ENCODE measurements at regions not wholly inside any gene's neighbourhood (a gene's known extent, or its start where the extent isn't known, plus 50 kb on each side); places are given as distances from the start of the nearest gene placed in this dataset.

DNA sequence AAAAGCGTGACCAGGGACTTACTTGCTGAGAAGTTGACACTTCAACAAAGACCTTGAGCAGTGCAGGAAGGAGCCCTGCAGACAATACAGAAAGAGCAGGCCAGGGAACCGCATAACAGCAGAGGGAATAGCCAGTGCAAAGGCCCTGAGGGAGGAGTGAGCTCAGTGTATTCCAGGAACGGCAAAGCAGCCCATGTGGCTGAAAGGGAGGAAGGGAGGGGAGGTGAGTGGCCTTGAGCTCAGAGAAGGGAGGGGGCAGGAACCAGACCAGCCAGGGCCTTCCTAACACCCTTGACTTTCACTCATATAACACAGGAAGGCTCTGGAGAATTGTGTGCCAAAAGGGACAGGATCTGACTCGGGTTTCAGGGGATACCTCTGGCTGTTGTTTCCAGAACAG, 112.2 kb downstream of the BCOR start:
- TF ChIP-seq EZH2phosphoT487 (IDR thresholded peaks at IDR 0.05; ENCODE audit: borderline replicate concordance, low read depth) (no peak), JUND (IDR thresholded peaks at IDR 0.05) (no peak), FOXJ3 (CRISPR knock-in tag; IDR thresholded peaks at IDR 0.05) (no peak), RCOR1 (IDR thresholded peaks at IDR 0.05; ENCODE audit: low read length) (no peak), FOSL2 (IDR thresholded peaks at IDR 0.05; ENCODE audit: borderline replicate concordance, low read depth) (no peak), TEAD4 (IDR thresholded peaks at IDR 0.05; ENCODE audit: borderline replicate concordance, insufficient read depth) (no peak)
- TF ChIP-seq, protein P1, sequence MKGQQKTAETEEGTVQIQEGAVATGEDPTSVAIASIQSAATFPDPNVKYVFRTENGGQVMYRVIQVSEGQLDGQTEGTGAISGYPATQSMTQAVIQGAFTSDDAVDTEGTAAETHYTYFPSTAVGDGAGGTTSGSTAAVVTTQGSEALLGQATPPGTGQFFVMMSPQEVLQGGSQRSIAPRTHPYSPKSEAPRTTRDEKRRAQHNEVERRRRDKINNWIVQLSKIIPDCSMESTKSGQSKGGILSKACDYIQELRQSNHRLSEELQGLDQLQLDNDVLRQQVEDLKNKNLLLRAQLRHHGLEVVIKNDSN (IDR thresholded peaks at IDR 0.05; ENCODE audit: borderline replicate concordance, low read depth): no peak
- TF ChIP-seq, protein P2, sequence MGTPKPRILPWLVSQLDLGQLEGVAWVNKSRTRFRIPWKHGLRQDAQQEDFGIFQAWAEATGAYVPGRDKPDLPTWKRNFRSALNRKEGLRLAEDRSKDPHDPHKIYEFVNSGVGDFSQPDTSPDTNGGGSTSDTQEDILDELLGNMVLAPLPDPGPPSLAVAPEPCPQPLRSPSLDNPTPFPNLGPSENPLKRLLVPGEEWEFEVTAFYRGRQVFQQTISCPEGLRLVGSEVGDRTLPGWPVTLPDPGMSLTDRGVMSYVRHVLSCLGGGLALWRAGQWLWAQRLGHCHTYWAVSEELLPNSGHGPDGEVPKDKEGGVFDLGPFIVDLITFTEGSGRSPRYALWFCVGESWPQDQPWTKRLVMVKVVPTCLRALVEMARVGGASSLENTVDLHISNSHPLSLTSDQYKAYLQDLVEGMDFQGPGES (IDR thresholded peaks at IDR 0.05; ENCODE audit: low read depth, low read length): no peak
- DNase-seq: no peak
- H3K36me3 ChIP-seq (replicated peaks in 1 of 2; ENCODE audit: control insufficient read depth in 1 of 2, insufficient read depth in 2 of 2, low read length in 1 of 2): no peaks in the 10 kb centered on the region
- no peak overlapping the region for H3K27ac ChIP-seq (ENCODE audit: low read depth in 2 of 2, low read length in 1 of 2)
- H3K9ac ChIP-seq: no peak overlapping the region
- WGBS (ENCODE audit: low lambda C conversion rate): 61% methylated on average over 4 of the region's 4 CpGs
- no peaks in the 10 kb centered on the region for H3K79me2 ChIP-seq (ENCODE audit: insufficient read depth)
- no peaks in the 10 kb centered on the region for H3K9me2 ChIP-seq
- no peaks in the 10 kb centered on the region for H4K20me1 ChIP-seq (ENCODE audit: insufficient read depth)
- H3K4me1 ChIP-seq (ENCODE audit: control insufficient read depth in 1 of 2, insufficient read depth in 2 of 2, low read depth in 1 of 2, low read length in 1 of 2): peaks cover 0 to 11% of the 10 kb centered on the region in 2 experiments; a peak in 1 of 4 replicates
- no peak overlapping the region for H3K4me2 ChIP-seq
- no peaks in the 10 kb centered on the region for H3F3A ChIP-seq (replicated peaks; ENCODE audit: insufficient read depth)
- no peaks in the 10 kb centered on the region for H3K9me3 ChIP-seq
- H3K4me3 ChIP-seq (ENCODE audit: low read depth in 2 of 2, low read length in 1 of 2): no peak overlapping the region
- CTCF ChIA-PET: no interaction called here
- no peak overlapping the region for H2AFZ ChIP-seq (ENCODE audit: low read depth)
- no peaks in the 10 kb centered on the region; the same call in 1 of the 2 replicates for H3K27me3 ChIP-seq (ENCODE audit: insufficient read depth)
- POLR2A ChIA-PET: no interaction called here

DNA sequence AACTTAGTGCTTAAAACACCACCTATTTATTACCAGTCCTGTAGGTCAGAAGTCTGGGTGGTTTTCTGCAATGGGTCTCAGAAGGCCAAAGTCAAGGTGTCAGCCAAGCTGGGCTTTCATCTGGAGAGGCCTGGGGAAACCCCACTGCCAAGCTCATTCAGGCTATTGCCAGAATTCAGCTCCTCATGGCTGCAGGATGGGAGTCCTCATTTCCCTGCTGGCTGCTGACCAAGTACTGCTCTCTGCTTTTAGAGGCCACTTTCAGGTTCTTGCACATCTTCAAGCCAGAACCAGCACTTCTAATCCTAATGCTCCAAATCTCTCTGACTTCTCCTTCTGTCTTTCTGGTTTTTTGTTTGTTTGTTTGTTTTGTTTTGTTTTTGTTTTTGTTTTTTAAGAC, 109.3 kb downstream of the BCOR start:
- H3K9ac ChIP-seq: no peak overlapping the region
- no peaks in the 10 kb centered on the region for H3K9me3 ChIP-seq
- H2AFZ ChIP-seq (ENCODE audit: low read depth): no peak overlapping the region
- H3K27ac ChIP-seq (ENCODE audit: low read depth in 2 of 2, low read length in 1 of 2): no peak overlapping the region
- H3F3A ChIP-seq (replicated peaks; ENCODE audit: insufficient read depth): no peaks in the 10 kb centered on the region
- peaks cover 0 to 11% of the 10 kb centered on the region in 2 experiments; a peak in 1 of 4 replicates for H3K4me1 ChIP-seq (ENCODE audit: control insufficient read depth in 1 of 2, insufficient read depth in 2 of 2, low read depth in 1 of 2, low read length in 1 of 2)
- H4K20me1 ChIP-seq (ENCODE audit: insufficient read depth): no peaks in the 10 kb centered on the region
- no peaks in the 10 kb centered on the region; the same call in 1 of the 2 replicates for H3K27me3 ChIP-seq (ENCODE audit: insufficient read depth)
- CTCF ChIA-PET: interaction anchor here (0.6 kb wide), 1 partner anchor 162 kb away, joined by 3 read pairs; no protein-coding TSS in a partner anchor
- H3K9me2 ChIP-seq: no peaks in the 10 kb centered on the region
- H3K79me2 ChIP-seq (ENCODE audit: insufficient read depth): no peaks in the 10 kb centered on the region
- TF ChIP-seq JUND (IDR thresholded peaks at IDR 0.05) (no peak), TAF1 (IDR thresholded peaks at IDR 0.05; ENCODE audit: borderline replicate concordance, low read depth, low read length) (no peak), RXRA (IDR thresholded peaks at IDR 0.05; ENCODE audit: borderline replicate concordance, low read depth) (no peak), FOXJ3 (CRISPR knock-in tag; IDR thresholded peaks at IDR 0.05) (no peak), RAD21 (IDR thresholded peaks at IDR 0.05; ENCODE audit: low read length) (no peak)
- TF ChIP-seq, protein P3, sequence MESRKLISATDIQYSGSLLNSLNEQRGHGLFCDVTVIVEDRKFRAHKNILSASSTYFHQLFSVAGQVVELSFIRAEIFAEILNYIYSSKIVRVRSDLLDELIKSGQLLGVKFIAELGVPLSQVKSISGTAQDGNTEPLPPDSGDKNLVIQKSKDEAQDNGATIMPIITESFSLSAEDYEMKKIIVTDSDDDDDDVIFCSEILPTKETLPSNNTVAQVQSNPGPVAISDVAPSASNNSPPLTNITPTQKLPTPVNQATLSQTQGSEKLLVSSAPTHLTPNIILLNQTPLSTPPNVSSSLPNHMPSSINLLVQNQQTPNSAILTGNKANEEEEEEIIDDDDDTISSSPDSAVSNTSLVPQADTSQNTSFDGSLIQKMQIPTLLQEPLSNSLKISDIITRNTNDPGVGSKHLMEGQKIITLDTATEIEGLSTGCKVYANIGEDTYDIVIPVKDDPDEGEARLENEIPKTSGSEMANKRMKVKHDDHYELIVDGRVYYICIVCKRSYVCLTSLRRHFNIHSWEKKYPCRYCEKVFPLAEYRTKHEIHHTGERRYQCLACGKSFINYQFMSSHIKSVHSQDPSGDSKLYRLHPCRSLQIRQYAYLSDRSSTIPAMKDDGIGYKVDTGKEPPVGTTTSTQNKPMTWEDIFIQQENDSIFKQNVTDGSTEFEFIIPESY (IDR thresholded peaks at IDR 0.05; ENCODE audit: borderline replicate concordance, low read depth): no peak
- TF ChIP-seq, protein P2 (IDR thresholded peaks at IDR 0.05; ENCODE audit: low read depth, low read length): no peak
- POLR2A ChIA-PET: no interaction called here
- H3K4me2 ChIP-seq: no peak overlapping the region
- H3K4me3 ChIP-seq (ENCODE audit: low read depth in 2 of 2, low read length in 1 of 2): no peak overlapping the region
- H3K36me3 ChIP-seq (replicated peaks in 1 of 2; ENCODE audit: control insufficient read depth in 1 of 2, insufficient read depth in 2 of 2, low read length in 1 of 2): no peaks in the 10 kb centered on the region
- no peak for DNase-seq
